GM19023 (cell line): ENCODE measurements at regions not wholly inside any gene's neighbourhood (a gene's known extent, or its start where the extent isn't known, plus 50 kb on each side); places are given as distances from the start of the nearest gene placed in this dataset.

Experiments
- ATAC-seq: cut with Tn5 transposase; IDR thresholded peaks from one replicate; pipeline ENCODE4 v1.9.1; 2021; ENCODE audit warnings: mild to moderate bottlenecking, moderate library complexity; ENCODE audit not compliant: unreplicated experiment

- ATAC-seq: no peak
Observed at GRCh38 chr2:147792966-147793617, 51.7 kb upstream of the ACVR2A start.

- no peak for ATAC-seq
Observed at GRCh38 chr2:147790580-147790979, 54.2 kb upstream of the ACVR2A start.

GRCh38 chr2:147789720-147790119 is 55.1 kb upstream of the ACVR2A start:
- ATAC-seq: no peak

- ATAC-seq: no peak
Observed at GRCh38 chr2:147789287-147789686, 55.5 kb upstream of the ACVR2A start.

GRCh38 chr2:147782141-147782930 is 62.5 kb upstream of the ACVR2A start:
- ATAC-seq: no peak

GRCh38 chr2:147779440-147779839 is 65.4 kb upstream of the ACVR2A start:
- ATAC-seq: no peak

GRCh38 chr2:147777394-147777793 is 67.4 kb upstream of the ACVR2A start:
- no peak for ATAC-seq

- ATAC-seq: no peak
Observed at GRCh38 chr2:147774805-147775204, 70.0 kb upstream of the ACVR2A start.

- ATAC-seq: no peak
Observed at GRCh38 chr2:147773479-147773878, 71.3 kb upstream of the ACVR2A start.

- ATAC-seq: no peak
Observed at GRCh38 chr2:147772781-147773180, 72.0 kb upstream of the ACVR2A start.

- ATAC-seq: no peak
Observed at GRCh38 chr2:147763861-147764260, 81.0 kb upstream of the ACVR2A start.

- ATAC-seq: no peak
Observed at GRCh38 chr2:147760984-147761383, 83.8 kb upstream of the ACVR2A start.

- ATAC-seq: no peak
Observed at GRCh38 chr2:147759536-147759935, 85.3 kb upstream of the ACVR2A start.

- no peak for ATAC-seq
Observed at GRCh38 chr2:147758821-147759220, 86.0 kb upstream of the ACVR2A start.

- no peak for ATAC-seq
Observed at GRCh38 chr2:147756069-147756468, 88.8 kb upstream of the ACVR2A start.

GRCh38 chr2:147740211-147740927 is 104.5 kb upstream of the ACVR2A start:
- no peak for ATAC-seq

- no peak for ATAC-seq
Observed at GRCh38 chr2:147739508-147739907, 105.3 kb upstream of the ACVR2A start.

- ATAC-seq: no peak
Observed at GRCh38 chr2:147718831-147719230, 126.0 kb upstream of the ACVR2A start.

- no peak for ATAC-seq
Observed at GRCh38 chr2:147716906-147717305, 127.9 kb upstream of the ACVR2A start.

- ATAC-seq: no peak
Observed at GRCh38 chr2:147715807-147716206, 129.0 kb upstream of the ACVR2A start.

- no peak for ATAC-seq
Observed at GRCh38 chr2:147714582-147714981, 130.2 kb upstream of the ACVR2A start.

GRCh38 chr2:147713349-147713748 is 131.5 kb upstream of the ACVR2A start:
- ATAC-seq: no peak
